ENCODE measurements at regions not wholly inside any gene's neighbourhood (a gene's known extent, or its start where the extent isn't known, plus 50 kb on each side); places are given as distances from the start of the nearest gene placed in this dataset.

- no peak for DNase-seq
Observed at GRCh38 chr13:62084728-62085127, 669.1 kb upstream of the PCDH20 start.

- DNase-seq: no peak
Observed at GRCh38 chr13:62067821-62068220, 652.2 kb upstream of the PCDH20 start.

- no peak for DNase-seq
Observed at GRCh38 chr13:62065016-62065415, 649.4 kb upstream of the PCDH20 start.

- no peak for DNase-seq
Observed at GRCh38 chr13:62061751-62062150, 646.1 kb upstream of the PCDH20 start.

GRCh38 chr13:62060570-62060969, 644.9 kb upstream of the PCDH20 start:
- DNase-seq: no peak

- DNase-seq: no peak
Observed at GRCh38 chr13:62057286-62057685, 641.6 kb upstream of the PCDH20 start.

- DNase-seq: no peak
Observed at GRCh38 chr13:62049992-62050391, 634.3 kb upstream of the PCDH20 start.

- DNase-seq: no peak
Observed at GRCh38 chr13:62046512-62046911, 630.9 kb upstream of the PCDH20 start.

GRCh38 chr13:62043600-62043999, 628.0 kb upstream of the PCDH20 start:
- no peak for DNase-seq

GRCh38 chr13:62040806-62041205, 625.2 kb upstream of the PCDH20 start:
- peak; percentile 70 for DNase-seq

GRCh38 chr13:62040078-62040477, 624.4 kb upstream of the PCDH20 start:
- no peak for DNase-seq

- DNase-seq: no peak
Observed at GRCh38 chr13:62038214-62038613, 622.6 kb upstream of the PCDH20 start.

- no peak for DNase-seq
Observed at GRCh38 chr13:62035981-62036380, 620.3 kb upstream of the PCDH20 start.

GRCh38 chr13:62033934-62034333, 618.3 kb upstream of the PCDH20 start:
- no peak for DNase-seq

- no peak for DNase-seq
Observed at GRCh38 chr13:62022369-62022768, 606.7 kb upstream of the PCDH20 start.

- no peak for DNase-seq
Observed at GRCh38 chr13:62019858-62020257, 604.2 kb upstream of the PCDH20 start.

- DNase-seq: peak; percentile 48
Observed at GRCh38 chr13:62014299-62014698, 598.6 kb upstream of the PCDH20 start.

GRCh38 chr13:62003452-62003851, 587.8 kb upstream of the PCDH20 start:
- DNase-seq: no peak

- DNase-seq: no peak
Observed at GRCh38 chr13:61994174-61994573, 578.5 kb upstream of the PCDH20 start.

- no peak for DNase-seq
Observed at GRCh38 chr13:61989978-61990377, 574.3 kb upstream of the PCDH20 start.

GRCh38 chr13:61988810-61989209, 573.2 kb upstream of the PCDH20 start:
- DNase-seq: no peak

- DNase-seq: no peak
Observed at GRCh38 chr13:61975001-61975400, 559.4 kb upstream of the PCDH20 start.

- DNase-seq: no peak
Observed at GRCh38 chr13:61965756-61966155, 550.1 kb upstream of the PCDH20 start.

- no peak for DNase-seq
Observed at GRCh38 chr13:61960981-61961380, 545.3 kb upstream of the PCDH20 start.

- peak; percentile 43 for DNase-seq
Observed at GRCh38 chr13:61954092-61954491, 538.4 kb upstream of the PCDH20 start.

GRCh38 chr13:61950828-61951227, 535.2 kb upstream of the PCDH20 start:
- DNase-seq: no peak

All from DMS53 (cell line).